ENCODE measurements at regions not wholly inside any gene's neighbourhood (a gene's known extent, or its start where the extent isn't known, plus 50 kb on each side); places are given as distances from the start of the nearest gene placed in this dataset.
A peak's percentile ranks its signal among the peaks of the same experiment; 100 is the strongest.

DNA sequence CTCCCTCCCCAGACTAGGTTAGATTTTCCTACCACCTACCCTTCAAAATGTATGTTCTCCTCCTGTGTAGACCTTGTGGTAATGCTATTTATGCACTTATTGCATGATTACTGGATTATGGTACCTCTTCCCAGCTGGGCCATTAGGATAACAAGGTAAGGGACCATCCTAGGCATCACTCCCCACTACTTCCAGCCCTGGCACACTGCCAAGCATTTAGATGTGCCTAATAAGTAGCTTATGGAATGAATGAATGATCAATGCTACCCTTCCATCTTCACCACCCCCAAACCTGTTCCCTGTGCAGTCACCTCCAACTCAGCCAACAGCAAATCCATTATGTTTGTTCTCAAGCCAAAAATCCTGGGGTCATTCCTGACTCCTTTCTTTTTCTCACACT, 93.4 kb downstream of the C1QL2 start:
- in situ Hi-C loops (cut with HindIII; ENCODE audit: low pct_unique_long_range_greater_than_20kb, low sequenced_read_pairs), result no loop called here

DNA sequence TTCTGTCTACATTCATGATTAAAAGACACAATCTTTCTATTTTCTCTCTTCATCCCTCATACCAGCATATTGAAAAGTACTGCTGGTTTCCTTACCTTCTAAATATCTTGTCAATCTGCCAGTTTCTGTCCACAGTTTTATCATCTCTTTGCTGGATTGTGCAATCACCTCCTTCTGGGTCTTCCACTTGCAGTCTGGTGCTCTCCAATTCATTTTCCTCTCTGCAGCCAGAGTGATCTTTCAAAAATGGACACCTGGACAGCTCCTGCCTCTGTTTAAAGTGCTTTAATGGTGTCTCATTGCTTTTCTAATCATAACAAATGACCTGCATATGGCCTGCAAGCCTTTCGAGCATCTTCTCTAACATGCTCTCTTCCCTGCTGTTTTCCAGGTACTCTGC, 94.0 kb downstream of the C1QL2 start:
- DNase-seq (ENCODE audit: low read depth in 1 of 2, low spot score in 1 of 2), result no peak
- TF ChIP-seq JUND (IDR thresholded peaks at IDR 0.05; ENCODE audit: low read depth), result no peak
- in situ Hi-C loops (cut with HindIII; ENCODE audit: low pct_unique_long_range_greater_than_20kb, low sequenced_read_pairs), result no loop called here

More for the DNA sequence above, 93.4 kb downstream of the C1QL2 start:
- TF ChIP-seq JUND (IDR thresholded peaks at IDR 0.05; ENCODE audit: low read depth), result no peak
- DNase-seq (ENCODE audit: low read depth in 1 of 2, low spot score in 1 of 2), result no peak

DNA sequence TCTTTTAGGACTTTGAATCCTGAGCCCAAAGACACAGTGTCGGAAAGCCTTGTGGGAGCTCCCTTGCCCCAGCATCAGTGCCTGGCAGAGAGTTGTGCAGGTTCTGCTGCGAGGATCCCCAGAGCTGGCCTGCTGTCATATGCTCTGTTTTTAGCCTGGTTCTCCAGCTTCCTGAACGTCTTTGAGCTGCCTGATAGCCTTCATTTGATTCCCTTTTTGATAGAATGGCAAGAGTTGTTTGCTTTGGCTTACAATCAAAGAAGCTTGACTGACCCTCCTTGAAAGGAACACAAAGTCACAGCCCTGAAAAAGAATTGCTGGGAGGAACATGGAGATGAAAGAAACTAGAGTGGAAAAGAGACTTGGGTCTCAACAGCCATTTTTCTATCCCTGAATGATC, 95.4 kb downstream of the C1QL2 start:
- in situ Hi-C loops (cut with HindIII; ENCODE audit: low pct_unique_long_range_greater_than_20kb, low sequenced_read_pairs), result no loop called here
- no peak for DNase-seq (ENCODE audit: low read depth in 1 of 2, low spot score in 1 of 2)
- no peak for TF ChIP-seq JUND (IDR thresholded peaks at IDR 0.05; ENCODE audit: low read depth)

DNA sequence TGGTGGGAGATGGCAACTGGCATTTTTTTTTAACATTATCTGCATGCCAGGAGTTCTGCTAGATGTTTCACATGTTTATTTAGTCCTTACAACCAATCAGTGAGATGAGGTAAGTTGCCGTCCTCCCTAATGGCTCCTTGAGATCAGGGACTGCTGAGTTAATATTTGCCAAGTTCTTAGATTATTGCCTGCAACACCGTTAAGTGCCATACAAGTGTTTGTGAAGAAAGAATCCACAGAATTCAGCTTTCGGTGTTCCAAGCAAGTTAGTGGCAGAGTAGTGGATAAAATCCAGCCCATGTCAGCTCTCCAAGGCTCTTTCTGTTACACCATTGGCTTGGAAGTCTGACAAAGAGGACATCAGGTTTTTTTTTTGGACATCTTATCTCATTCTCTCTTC, 95.9 kb downstream of the C1QL2 start:
- in situ Hi-C loops (cut with HindIII; ENCODE audit: low pct_unique_long_range_greater_than_20kb, low sequenced_read_pairs), result no loop called here
- no peak for DNase-seq (ENCODE audit: low read depth in 1 of 2, low spot score in 1 of 2)
- TF ChIP-seq JUND (IDR thresholded peaks at IDR 0.05; ENCODE audit: low read depth), result no peak

DNA sequence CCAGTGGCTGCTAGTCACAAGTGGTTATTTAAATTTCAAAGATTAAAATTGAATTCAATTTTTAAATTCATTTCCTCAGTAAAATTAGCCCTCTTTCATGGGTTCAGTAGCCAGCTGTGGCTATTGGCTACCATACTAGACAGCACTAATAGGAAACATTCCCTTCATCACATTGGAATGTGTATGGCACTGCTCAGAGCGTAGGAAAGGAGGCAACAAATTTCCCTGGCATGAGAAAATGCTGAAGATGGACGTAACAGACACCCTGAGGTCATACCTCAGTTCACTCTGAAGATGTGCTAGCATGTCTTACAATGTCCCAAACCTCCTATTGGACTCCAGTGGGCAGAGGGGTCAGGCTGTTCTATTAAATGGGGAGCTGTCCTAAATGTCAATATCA, 96.4 kb downstream of the C1QL2 start:
- in situ Hi-C loops (cut with HindIII; ENCODE audit: low pct_unique_long_range_greater_than_20kb, low sequenced_read_pairs), result no loop called here
- DNase-seq (ENCODE audit: low read depth in 1 of 2, low spot score in 1 of 2), result no peak
- TF ChIP-seq JUND (IDR thresholded peaks at IDR 0.05; ENCODE audit: low read depth), result no peak

DNA sequence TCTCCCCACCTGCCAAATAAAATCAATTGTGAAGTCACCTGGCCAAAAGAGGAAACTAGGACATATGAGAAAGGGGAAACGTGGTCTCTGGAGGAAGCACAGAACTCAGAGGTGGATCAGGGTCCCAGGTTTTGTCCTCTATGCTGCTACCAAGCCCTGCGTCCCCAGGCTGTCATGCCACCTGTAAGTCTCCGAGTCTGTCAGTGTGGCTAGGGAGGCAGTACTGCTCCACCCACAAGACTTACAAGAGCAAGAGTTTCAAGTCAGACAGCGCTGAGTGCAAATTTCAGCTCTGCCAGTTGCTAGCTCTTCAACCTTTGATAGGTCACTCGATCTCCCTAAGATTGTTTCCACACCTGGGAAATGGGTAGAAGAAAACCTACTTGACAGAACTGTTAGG, 98.6 kb downstream of the C1QL2 start:
- TF ChIP-seq JUND (IDR thresholded peaks at IDR 0.05; ENCODE audit: low read depth), result no peak
- DNase-seq (ENCODE audit: low read depth in 1 of 2, low spot score in 1 of 2), result peak in 1 of 2 experiments; percentile 20
- in situ Hi-C loops (cut with HindIII; ENCODE audit: low pct_unique_long_range_greater_than_20kb, low sequenced_read_pairs), result no loop called here

DNA sequence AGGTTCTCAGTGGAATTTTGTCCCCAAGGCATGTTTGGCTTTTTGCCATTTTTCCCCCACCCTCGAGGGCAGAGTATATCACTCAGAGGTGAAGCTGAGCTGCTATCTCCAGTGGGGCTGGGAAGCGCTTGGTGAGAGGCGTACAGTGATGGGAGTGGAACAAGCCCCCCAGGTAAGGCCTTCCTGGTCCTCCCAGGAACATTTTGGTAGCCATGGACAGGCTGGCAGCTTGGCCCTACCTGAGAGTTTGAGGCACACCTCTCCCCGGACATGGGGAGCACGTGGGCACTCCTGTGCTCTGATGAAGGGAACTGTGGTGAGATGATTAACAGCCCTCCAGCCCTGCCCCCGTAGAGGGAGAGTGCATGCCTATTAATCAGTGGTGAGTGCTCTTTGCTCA, 99.3 kb downstream of the C1QL2 start:
- in situ Hi-C loops (cut with HindIII; ENCODE audit: low pct_unique_long_range_greater_than_20kb, low sequenced_read_pairs), result no loop called here
- DNase-seq (ENCODE audit: low read depth in 1 of 2, low spot score in 1 of 2), result no peak
- TF ChIP-seq JUND (IDR thresholded peaks at IDR 0.05; ENCODE audit: low read depth), result no peak

DNA sequence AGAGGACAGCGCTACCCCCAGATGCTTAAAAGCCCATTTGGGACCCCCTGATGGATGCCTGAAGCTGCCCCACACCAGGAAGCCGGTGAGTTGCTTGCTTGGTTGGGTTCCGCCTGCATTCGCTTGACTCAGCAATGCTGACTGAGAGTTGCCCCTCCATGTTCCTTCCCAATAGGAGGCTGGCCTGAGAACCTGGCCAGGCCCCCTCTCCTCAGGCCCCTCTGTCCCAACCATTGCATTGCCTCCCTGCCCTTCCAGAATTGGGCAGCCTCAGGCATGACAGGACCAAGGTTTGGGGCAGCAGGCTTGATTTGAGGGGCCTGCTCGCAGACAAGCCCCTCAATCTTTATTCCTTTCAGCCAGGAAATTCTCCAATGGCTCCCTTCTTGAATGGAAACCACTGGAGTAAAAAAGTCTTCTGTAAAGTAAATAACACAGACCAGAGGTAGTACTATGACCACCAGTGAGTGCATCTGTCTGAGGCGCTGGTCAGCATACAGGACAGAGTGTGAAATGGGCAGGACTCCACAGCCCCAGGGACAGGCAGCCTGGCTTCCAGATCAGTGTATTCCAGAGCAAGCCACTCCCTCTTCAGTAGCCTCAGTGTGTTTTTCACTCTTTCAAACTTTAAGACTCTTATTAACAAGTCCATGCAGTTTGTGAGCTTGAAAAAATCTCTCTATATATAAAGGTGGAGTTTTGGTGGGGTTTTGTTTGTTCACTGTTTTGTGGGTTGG, 104.7 kb downstream of the C1QL2 start:
- in situ Hi-C loops (cut with HindIII; ENCODE audit: low pct_unique_long_range_greater_than_20kb, low sequenced_read_pairs), result no loop called here
- no peak for DNase-seq (ENCODE audit: low read depth in 1 of 2, low spot score in 1 of 2)

DNA sequence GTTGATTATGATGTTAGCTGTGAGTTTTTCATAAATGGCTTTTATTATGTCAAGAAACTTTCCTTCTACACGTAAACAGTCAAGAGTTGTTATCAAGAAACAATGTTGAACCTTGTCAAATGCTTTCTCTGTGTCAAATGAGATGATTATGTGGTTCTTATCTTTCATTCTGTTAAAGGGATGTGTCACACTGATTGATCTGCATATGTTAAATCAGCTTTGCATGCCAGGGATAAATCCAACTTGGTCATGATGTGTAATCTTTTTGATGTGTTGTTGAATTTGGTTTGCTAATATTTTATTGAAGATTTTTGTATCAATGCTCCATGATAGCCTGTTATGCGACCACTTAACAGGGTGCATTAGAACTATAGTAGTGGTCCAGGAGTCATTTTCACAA, 107.3 kb downstream of the C1QL2 start:
- no peak for TF ChIP-seq JUND (IDR thresholded peaks at IDR 0.05; ENCODE audit: low read depth)
- in situ Hi-C loops (cut with HindIII; ENCODE audit: low pct_unique_long_range_greater_than_20kb, low sequenced_read_pairs), result no loop called here
- DNase-seq (ENCODE audit: low read depth in 1 of 2, low spot score in 1 of 2), result no peak

More for the DNA sequence above, 104.7 kb downstream of the C1QL2 start:
- TF ChIP-seq JUND (IDR thresholded peaks at IDR 0.05; ENCODE audit: low read depth), result no peak

DNA sequence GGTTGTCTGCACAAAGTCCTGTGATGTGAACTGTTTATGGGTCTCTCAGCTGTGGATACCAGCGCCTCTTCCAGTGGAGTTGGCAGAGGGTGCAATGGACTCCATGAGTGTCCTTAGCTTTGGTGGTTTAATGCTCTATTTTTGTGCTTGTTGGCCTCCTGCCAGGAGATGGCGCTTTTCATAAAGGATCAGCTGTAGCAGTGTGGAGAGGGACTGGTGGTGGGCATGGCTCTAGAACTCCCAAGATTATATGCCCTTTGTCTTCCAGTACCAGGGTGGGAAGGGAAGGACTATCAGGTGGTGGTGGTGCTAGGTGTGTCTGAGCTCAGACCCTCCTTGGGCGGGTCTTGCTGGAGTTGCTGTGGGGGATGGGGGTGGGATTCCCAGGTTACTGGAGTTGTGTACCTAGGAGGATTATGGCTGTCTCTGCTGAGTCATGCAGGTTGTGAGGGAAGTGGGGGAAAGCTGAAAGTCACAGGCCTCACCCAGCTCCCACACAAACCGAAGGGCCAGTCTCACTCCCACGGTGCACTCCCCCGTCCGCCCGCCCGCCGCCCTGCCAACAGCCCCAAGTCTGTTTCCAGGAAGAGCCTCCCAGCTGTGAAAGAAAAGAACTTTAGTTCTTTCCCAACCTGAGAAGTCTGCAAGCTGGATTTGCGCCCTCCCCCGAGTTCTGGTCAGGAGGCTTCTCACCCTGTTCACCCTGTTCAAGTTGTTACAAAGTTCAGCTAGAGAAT, 108.1 kb downstream of the MARCO start:
- no peak for TF ChIP-seq JUND (IDR thresholded peaks at IDR 0.05; ENCODE audit: low read depth)
- in situ Hi-C loops (cut with HindIII; ENCODE audit: low pct_unique_long_range_greater_than_20kb, low sequenced_read_pairs), result no loop called here
- DNase-seq (ENCODE audit: low read depth in 1 of 2, low spot score in 1 of 2), result peak in 1 of 2 experiments; percentile 12

All from T47D (cell line).